ENCODE measurements at regions not wholly inside any gene's neighbourhood (a gene's known extent, or its start where the extent isn't known, plus 50 kb on each side); places are given as distances from the start of the nearest gene placed in this dataset.

DNA sequence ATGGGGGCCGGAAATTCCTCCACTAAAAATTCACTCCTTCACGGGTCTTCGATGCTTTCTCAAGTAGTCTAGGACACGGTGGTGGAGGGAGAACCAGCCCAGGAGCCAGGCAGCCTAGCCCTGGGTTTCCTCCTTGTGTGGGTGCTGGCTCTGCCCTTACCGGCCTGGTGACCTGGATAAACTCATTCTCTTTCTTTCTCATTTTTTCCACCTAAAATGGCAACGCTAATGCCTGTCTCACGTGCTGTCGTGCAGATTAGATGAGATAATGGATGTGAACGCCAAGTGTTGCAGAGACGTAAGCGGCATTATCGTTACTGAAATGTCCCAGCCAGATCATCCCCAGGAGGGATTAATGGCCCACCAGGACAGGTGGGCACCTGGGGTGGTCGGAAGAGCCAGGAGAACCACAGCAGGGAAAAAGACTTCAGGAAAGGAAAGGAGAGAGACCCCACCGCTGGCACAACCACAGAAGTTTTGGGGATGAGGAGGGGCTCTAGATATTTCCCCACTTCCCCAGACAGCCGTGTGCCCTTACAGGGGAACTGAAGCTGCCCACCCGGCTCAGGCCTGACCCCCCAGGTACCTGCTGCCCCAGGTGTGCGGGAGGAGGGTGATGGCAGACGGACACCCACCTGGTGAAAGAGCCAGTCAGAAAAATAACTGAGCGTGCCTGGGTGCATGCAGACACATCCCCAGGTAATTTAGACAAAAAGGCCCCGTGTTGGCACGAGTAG is 100.8 kb upstream of the ASAP2 start:
- H3K27ac ChIP-seq (ENCODE audit: low read length): peak overlapping the region; percentile 62
- 72% methylated on average over 10 of the region's 21 CpGs for WGBS (ENCODE audit: insufficient coverage)
- DNase-seq: no peak
- no peaks in the 10 kb centered on the region for H3K27me3 ChIP-seq (ENCODE audit: control insufficient read depth, insufficient read depth, low read length)
- no peaks in the 10 kb centered on the region for H3K9me3 ChIP-seq (replicated peaks; ENCODE audit: control insufficient read depth, low read depth, low read length)
- no peak overlapping the region for H3K4me3 ChIP-seq (ENCODE audit: low read length)
- no peaks in the 10 kb centered on the region for H3K36me3 ChIP-seq (ENCODE audit: control insufficient read depth, insufficient read depth, low read length)
- peaks cover 49% of the 10 kb centered on the region for H3K4me1 ChIP-seq (ENCODE audit: control insufficient read depth, insufficient read depth, low read length)

- Histone ChIP-seq H3K4me1 (ENCODE audit: control insufficient read depth, insufficient read depth, low read length) (peaks cover 44% of the 10 kb centered on the region), H3K4me3 (ENCODE audit: low read length) (no peak overlapping the region), H3K9me3 (replicated peaks; ENCODE audit: control insufficient read depth, low read depth, low read length) (no peaks in the 10 kb centered on the region), H3K27me3 (ENCODE audit: control insufficient read depth, insufficient read depth, low read length) (no peaks in the 10 kb centered on the region), H3K36me3 (ENCODE audit: control insufficient read depth, insufficient read depth, low read length) (no peaks in the 10 kb centered on the region), H3K27ac (ENCODE audit: low read length) (no peak overlapping the region)
- DNase-seq: no peak
- 85% methylated on average over 11 of the region's 14 CpGs for WGBS (ENCODE audit: insufficient coverage)
Observed at GRCh38 chr2:9103663-9104277, 100.3 kb upstream of the MBOAT2 start.

- H3K36me3 ChIP-seq (ENCODE audit: control insufficient read depth, insufficient read depth, low read length): no peaks in the 10 kb centered on the region
- no peaks in the 10 kb centered on the region for H3K9me3 ChIP-seq (replicated peaks; ENCODE audit: control insufficient read depth, low read depth, low read length)
- H3K27ac ChIP-seq (ENCODE audit: low read length): peak overlapping the region; percentile 55
- H3K27me3 ChIP-seq (ENCODE audit: control insufficient read depth, insufficient read depth, low read length): no peaks in the 10 kb centered on the region
- DNase-seq: no peak
- peaks cover 36% of the 10 kb centered on the region for H3K4me1 ChIP-seq (ENCODE audit: control insufficient read depth, insufficient read depth, low read length)
- WGBS (ENCODE audit: insufficient coverage): 52% methylated on average over 21 of the region's 21 CpGs
- H3K4me3 ChIP-seq (ENCODE audit: low read length): no peak overlapping the region
Observed at GRCh38 chr2:9102861-9103662, 99.6 kb upstream of the MBOAT2 start.

- Histone ChIP-seq H3K36me3 (ENCODE audit: control insufficient read depth, insufficient read depth, low read length) (no peaks in the 10 kb centered on the region), H3K27ac (ENCODE audit: low read length) (no peak overlapping the region), H3K9me3 (replicated peaks; ENCODE audit: control insufficient read depth, low read depth, low read length) (no peaks in the 10 kb centered on the region), H3K4me3 (ENCODE audit: low read length) (no peak overlapping the region), H3K4me1 (ENCODE audit: control insufficient read depth, insufficient read depth, low read length) (peaks cover 33% of the 10 kb centered on the region), H3K27me3 (ENCODE audit: control insufficient read depth, insufficient read depth, low read length) (no peaks in the 10 kb centered on the region)
- WGBS (ENCODE audit: insufficient coverage): 53% methylated on average over 5 of the region's 11 CpGs
- DNase-seq: no peak
Observed at GRCh38 chr2:9101763-9102425, 98.4 kb upstream of the MBOAT2 start.

- Histone ChIP-seq H3K27ac (ENCODE audit: low read length) (no peak overlapping the region), H3K4me3 (ENCODE audit: low read length) (no peak overlapping the region), H3K27me3 (ENCODE audit: control insufficient read depth, insufficient read depth, low read length) (no peaks in the 10 kb centered on the region), H3K9me3 (replicated peaks; ENCODE audit: control insufficient read depth, low read depth, low read length) (no peaks in the 10 kb centered on the region), H3K36me3 (ENCODE audit: control insufficient read depth, insufficient read depth, low read length) (no peaks in the 10 kb centered on the region), H3K4me1 (ENCODE audit: control insufficient read depth, insufficient read depth, low read length) (peaks cover 39% of the 10 kb centered on the region)
- DNase-seq: no peak
- 94% methylated on average over 8 of the region's 10 CpGs for WGBS (ENCODE audit: insufficient coverage)
Observed at GRCh38 chr2:9100080-9100876, 96.8 kb upstream of the MBOAT2 start.

GRCh38 chr2:9099341-9099751 is 95.9 kb upstream of the MBOAT2 start:
- H3K27me3 ChIP-seq (ENCODE audit: control insufficient read depth, insufficient read depth, low read length): no peaks in the 10 kb centered on the region
- peaks cover 40% of the 10 kb centered on the region for H3K4me1 ChIP-seq (ENCODE audit: control insufficient read depth, insufficient read depth, low read length)
- H3K36me3 ChIP-seq (ENCODE audit: control insufficient read depth, insufficient read depth, low read length): no peaks in the 10 kb centered on the region
- no peak overlapping the region for H3K4me3 ChIP-seq (ENCODE audit: low read length)
- DNase-seq: no peak
- no CpG with 5 or more reads among the region's 9 CpGs for WGBS (ENCODE audit: insufficient coverage)
- no peak overlapping the region for H3K27ac ChIP-seq (ENCODE audit: low read length)
- H3K9me3 ChIP-seq (replicated peaks; ENCODE audit: control insufficient read depth, low read depth, low read length): no peaks in the 10 kb centered on the region

DNA sequence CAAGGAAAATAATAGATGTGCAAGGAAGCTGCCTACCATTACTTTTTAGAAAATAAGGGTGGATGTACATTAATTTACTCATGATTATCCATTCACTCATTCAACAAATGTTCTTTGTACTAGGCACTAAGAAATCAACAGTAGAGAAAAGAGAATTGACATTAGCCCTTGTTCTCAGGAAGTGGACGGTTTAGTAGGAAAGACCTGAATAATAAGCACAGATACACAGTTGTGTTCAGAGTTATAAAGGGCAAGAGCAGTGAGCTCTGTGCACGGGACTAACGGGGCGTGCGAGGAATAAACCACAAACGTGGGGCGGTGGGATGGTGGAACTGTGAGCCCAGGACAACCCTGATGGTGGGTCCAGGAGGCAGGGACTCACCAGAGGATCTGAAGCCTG is 94.4 kb upstream of the MBOAT2 start:
- Histone ChIP-seq H3K4me3 (ENCODE audit: low read length) (no peak overlapping the region), H3K27ac (ENCODE audit: low read length) (peak overlapping the region; percentile 20), H3K9me3 (replicated peaks; ENCODE audit: control insufficient read depth, low read depth, low read length) (no peaks in the 10 kb centered on the region), H3K27me3 (ENCODE audit: control insufficient read depth, insufficient read depth, low read length) (no peaks in the 10 kb centered on the region), H3K36me3 (ENCODE audit: control insufficient read depth, insufficient read depth, low read length) (no peaks in the 10 kb centered on the region), H3K4me1 (ENCODE audit: control insufficient read depth, insufficient read depth, low read length) (peaks cover 33% of the 10 kb centered on the region)
- 90% methylated on average over 5 of the region's 7 CpGs for WGBS (ENCODE audit: insufficient coverage)
- DNase-seq: no peak

DNA sequence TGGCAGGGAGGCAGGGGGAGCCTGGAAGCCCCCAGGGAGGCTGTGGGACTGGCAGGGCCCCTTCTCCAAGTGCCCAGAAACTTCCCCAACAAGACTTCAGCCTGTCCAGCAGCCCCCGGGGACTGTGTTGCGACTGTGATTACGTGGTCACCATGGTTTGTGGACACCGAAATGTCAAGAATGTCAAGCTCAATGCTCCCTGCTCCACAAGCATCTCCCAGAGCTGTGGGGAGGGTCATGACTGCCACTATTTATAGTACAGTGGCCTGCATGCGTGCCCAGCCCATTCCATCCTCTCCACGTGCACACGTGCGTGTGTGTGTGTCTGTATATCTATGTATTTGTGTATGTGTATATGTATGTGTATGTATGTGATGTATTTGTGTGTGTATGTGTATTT is 93.8 kb upstream of the MBOAT2 start:
- H3K9me3 ChIP-seq (replicated peaks; ENCODE audit: control insufficient read depth, low read depth, low read length): no peaks in the 10 kb centered on the region
- peak overlapping the region; percentile 54 for H3K27ac ChIP-seq (ENCODE audit: low read length)
- DNase-seq: peak; percentile 39
- no peaks in the 10 kb centered on the region for H3K27me3 ChIP-seq (ENCODE audit: control insufficient read depth, insufficient read depth, low read length)
- peaks cover 29% of the 10 kb centered on the region for H3K4me1 ChIP-seq (ENCODE audit: control insufficient read depth, insufficient read depth, low read length)
- H3K4me3 ChIP-seq (ENCODE audit: low read length): no peak overlapping the region
- H3K36me3 ChIP-seq (ENCODE audit: control insufficient read depth, insufficient read depth, low read length): no peaks in the 10 kb centered on the region
- 89% methylated on average over 5 of the region's 8 CpGs for WGBS (ENCODE audit: insufficient coverage)

DNA sequence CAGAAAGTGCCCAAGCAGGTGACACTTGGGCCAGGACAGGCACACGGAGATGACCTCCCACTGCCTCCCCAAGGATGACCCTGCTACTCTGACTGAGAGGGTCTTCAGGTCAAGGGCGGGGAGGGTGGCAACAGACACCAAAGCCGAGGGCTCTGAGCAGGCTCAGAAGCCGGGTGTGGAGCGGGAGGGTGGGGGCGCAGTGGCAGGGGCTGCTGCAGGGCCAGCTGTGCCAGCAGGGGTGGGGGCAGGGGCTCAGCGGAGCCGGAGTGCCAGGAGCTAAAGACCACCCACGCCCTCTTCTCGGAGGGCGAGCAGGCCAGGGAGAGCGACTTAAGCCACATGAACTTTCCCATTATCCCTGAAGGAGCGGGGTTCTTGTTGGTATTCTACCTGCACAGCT is 93.3 kb upstream of the MBOAT2 start:
- Histone ChIP-seq H3K27ac (ENCODE audit: low read length) (peak overlapping the region; percentile 54), H3K27me3 (ENCODE audit: control insufficient read depth, insufficient read depth, low read length) (no peaks in the 10 kb centered on the region), H3K4me1 (ENCODE audit: control insufficient read depth, insufficient read depth, low read length) (peaks cover 26% of the 10 kb centered on the region), H3K4me3 (ENCODE audit: low read length) (no peak overlapping the region), H3K9me3 (replicated peaks; ENCODE audit: control insufficient read depth, low read depth, low read length) (no peaks in the 10 kb centered on the region), H3K36me3 (ENCODE audit: control insufficient read depth, insufficient read depth, low read length) (no peaks in the 10 kb centered on the region)
- WGBS (ENCODE audit: insufficient coverage): 87% methylated on average over 13 of the region's 13 CpGs
- no peak for DNase-seq

Measured in muscle of leg (tissue), 3 donors.